Adrenal gland (tissue), 5 donors: ENCODE measurements at regions not wholly inside any gene's neighbourhood (a gene's known extent, or its start where the extent isn't known, plus 50 kb on each side); places are given as distances from the start of the nearest gene placed in this dataset.
"Not testable (repeated sequence)": the region's sequence is repeated elsewhere in the genome, so short reads cannot be mapped to it uniquely, and the experiment has no call there.

Source experiments
- CTCF ChIP-seq, 6 experiments: fragments of 450-650 bp in 4 of 6; fragments of 200-600 bp in 2 of 6; sonication (generic) in 1 of 6; IDR thresholded peaks; 1 replicate in 5 of 6; 2 replicates in 1 of 6; pipeline versions ENCODE4 v1.5.1 to v1.8.0; 2016 to 2021; ENCODE audit warnings: antibody characterized with exemption in 6 of 6, mild to moderate bottlenecking in 2 of 6, moderate library complexity in 1 of 6
- POLR2A ChIP-seq, 2 donors: fragments of 450-650 bp; IDR thresholded peaks; one replicate each; pipeline ENCODE4 v1.6.1; 2017; ENCODE audit warnings: antibody characterized with exemption in 2 of 2, mild to moderate bottlenecking in 2 of 2, moderate library complexity in 1 of 2
- donor health status: DM: no; HTN: no; CAD: no.

GRCh38 chr6:132109752-132110151, 158.6 kb upstream of the CCN2 start:
- TF ChIP-seq CTCF, POLR2A (IDR thresholded peaks at IDR 0.05): not testable (repeated sequence)
